ENCODE measurements at regions not wholly inside any gene's neighbourhood (a gene's known extent, or its start where the extent isn't known, plus 50 kb on each side); places are given as distances from the start of the nearest gene placed in this dataset.

DNA sequence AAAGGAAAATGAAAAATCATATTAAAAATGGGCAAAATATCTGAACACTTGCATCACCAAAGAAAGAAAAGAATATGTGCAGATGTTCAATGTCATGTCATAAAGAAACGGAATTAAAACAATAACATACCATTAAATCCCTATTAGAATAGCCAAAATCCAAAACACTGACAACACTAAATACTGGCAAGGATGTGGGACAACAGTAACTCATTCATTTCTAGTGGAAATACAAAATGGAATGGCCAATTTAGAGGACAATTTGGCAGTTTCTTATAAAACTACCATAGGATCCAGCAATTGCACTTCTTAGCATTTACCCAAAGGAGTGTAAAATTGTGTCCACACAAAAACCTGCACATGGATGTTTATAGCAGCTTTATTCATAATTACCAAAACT, 542.5 kb upstream of the UBE2E2 start:
- Mint-ChIP-seq H3K4me3 (no peak overlapping the region), H3K36me3 (no peaks in the 10 kb centered on the region), H3K4me1 (no peaks in the 10 kb centered on the region), H3K27me3 (ENCODE audit: low read depth) (no peaks in the 10 kb centered on the region; the same call in 1 of the 2 replicates), H3K27ac (no peak overlapping the region), H3K9me3 (no peaks in the 10 kb centered on the region)
- TF ChIP-seq ZBTB21 (CRISPR knock-in tag; IDR thresholded peaks at IDR 0.05; ENCODE audit: borderline replicate concordance) (no peak), RELA (CRISPR knock-in tag; IDR thresholded peaks at IDR 0.05; ENCODE audit: borderline replicate concordance) (no peak), ZNF232 (CRISPR knock-in tag; IDR thresholded peaks at IDR 0.05) (no peak), NR3C1 (CRISPR knock-in tag; conservative IDR thresholded peaks at IDR 0.05; ENCODE audit: low read depth) (no peak), NFE2L1 (CRISPR knock-in tag; IDR thresholded peaks at IDR 0.05) (no peak), ETV6 (CRISPR knock-in tag; IDR thresholded peaks at IDR 0.05) (no peak), IRF2 (CRISPR knock-in tag; IDR thresholded peaks at IDR 0.05; ENCODE audit: borderline replicate concordance, low read depth) (no peak)
- TF ChIP-seq, protein P1, sequence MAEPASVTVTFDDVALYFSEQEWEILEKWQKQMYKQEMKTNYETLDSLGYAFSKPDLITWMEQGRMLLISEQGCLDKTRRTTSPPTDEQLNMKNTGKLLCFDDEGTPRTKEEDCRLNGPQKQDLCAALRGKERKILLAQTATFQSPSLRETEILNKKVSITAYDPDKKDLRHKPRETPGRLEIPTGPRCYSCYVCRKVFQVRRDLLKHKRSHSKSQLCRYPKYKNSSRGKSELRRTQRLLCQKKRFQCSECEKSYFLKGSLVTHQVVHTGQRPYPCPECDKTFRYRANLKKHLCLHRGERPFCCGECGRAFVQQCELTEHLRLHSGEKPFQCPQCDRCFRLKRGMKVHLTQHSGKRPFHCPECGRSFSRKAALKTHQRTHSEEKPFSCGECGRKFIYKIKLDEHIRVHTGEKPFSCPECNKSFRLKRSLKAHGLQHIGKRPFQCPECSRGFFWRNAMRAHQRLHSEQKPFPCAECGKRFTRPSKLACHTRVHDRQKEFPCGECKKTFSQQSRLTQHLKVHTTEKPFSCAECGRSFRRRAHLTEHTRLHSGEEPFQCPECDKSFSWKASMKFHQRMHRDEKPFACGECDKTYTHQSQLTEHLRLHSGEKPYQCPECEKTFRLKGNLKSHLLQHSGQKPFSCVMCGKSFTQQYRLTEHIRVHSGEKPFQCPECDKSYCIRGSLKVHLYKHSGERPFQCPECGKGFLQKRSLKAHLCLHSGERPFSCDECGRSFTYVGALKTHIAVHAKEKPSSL (CRISPR knock-in tag; conservative IDR thresholded peaks at IDR 0.05): no peak
- TF ChIP-seq, protein P2, sequence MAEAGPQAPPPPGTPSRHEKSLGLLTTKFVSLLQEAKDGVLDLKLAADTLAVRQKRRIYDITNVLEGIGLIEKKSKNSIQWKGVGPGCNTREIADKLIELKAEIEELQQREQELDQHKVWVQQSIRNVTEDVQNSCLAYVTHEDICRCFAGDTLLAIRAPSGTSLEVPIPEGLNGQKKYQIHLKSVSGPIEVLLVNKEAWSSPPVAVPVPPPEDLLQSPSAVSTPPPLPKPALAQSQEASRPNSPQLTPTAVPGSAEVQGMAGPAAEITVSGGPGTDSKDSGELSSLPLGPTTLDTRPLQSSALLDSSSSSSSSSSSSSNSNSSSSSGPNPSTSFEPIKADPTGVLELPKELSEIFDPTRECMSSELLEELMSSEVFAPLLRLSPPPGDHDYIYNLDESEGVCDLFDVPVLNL (CRISPR knock-in tag; IDR thresholded peaks at IDR 0.05; ENCODE audit: borderline replicate concordance, low read depth): no peak
- TF ChIP-seq, protein P3, sequence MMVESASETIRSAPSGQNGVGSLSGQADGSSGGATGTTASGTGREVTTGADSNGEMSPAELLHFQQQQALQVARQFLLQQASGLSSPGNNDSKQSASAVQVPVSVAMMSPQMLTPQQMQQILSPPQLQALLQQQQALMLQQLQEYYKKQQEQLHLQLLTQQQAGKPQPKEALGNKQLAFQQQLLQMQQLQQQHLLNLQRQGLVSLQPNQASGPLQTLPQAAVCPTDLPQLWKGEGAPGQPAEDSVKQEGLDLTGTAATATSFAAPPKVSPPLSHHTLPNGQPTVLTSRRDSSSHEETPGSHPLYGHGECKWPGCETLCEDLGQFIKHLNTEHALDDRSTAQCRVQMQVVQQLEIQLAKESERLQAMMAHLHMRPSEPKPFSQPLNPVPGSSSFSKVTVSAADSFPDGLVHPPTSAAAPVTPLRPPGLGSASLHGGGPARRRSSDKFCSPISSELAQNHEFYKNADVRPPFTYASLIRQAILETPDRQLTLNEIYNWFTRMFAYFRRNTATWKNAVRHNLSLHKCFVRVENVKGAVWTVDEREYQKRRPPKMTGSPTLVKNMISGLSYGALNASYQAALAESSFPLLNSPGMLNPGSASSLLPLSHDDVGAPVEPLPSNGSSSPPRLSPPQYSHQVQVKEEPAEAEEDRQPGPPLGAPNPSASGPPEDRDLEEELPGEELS (CRISPR knock-in tag; IDR thresholded peaks at IDR 0.05): no peak
- TF ChIP-seq, protein P4, sequence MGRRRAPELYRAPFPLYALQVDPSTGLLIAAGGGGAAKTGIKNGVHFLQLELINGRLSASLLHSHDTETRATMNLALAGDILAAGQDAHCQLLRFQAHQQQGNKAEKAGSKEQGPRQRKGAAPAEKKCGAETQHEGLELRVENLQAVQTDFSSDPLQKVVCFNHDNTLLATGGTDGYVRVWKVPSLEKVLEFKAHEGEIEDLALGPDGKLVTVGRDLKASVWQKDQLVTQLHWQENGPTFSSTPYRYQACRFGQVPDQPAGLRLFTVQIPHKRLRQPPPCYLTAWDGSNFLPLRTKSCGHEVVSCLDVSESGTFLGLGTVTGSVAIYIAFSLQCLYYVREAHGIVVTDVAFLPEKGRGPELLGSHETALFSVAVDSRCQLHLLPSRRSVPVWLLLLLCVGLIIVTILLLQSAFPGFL (CRISPR knock-in tag; IDR thresholded peaks at IDR 0.05; ENCODE audit: borderline replicate concordance): no peak
- TF ChIP-seq, protein P5, sequence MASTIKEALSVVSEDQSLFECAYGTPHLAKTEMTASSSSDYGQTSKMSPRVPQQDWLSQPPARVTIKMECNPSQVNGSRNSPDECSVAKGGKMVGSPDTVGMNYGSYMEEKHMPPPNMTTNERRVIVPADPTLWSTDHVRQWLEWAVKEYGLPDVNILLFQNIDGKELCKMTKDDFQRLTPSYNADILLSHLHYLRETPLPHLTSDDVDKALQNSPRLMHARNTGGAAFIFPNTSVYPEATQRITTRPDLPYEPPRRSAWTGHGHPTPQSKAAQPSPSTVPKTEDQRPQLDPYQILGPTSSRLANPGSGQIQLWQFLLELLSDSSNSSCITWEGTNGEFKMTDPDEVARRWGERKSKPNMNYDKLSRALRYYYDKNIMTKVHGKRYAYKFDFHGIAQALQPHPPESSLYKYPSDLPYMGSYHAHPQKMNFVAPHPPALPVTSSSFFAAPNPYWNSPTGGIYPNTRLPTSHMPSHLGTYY (CRISPR knock-in tag; IDR thresholded peaks at IDR 0.05): no peak
- ChIA-PET CTCF (no interaction called here), POLR2A (no interaction called here)
- ATAC-seq (no peak), DNase-seq (ENCODE audit: low spot score) (no peak)

DNA sequence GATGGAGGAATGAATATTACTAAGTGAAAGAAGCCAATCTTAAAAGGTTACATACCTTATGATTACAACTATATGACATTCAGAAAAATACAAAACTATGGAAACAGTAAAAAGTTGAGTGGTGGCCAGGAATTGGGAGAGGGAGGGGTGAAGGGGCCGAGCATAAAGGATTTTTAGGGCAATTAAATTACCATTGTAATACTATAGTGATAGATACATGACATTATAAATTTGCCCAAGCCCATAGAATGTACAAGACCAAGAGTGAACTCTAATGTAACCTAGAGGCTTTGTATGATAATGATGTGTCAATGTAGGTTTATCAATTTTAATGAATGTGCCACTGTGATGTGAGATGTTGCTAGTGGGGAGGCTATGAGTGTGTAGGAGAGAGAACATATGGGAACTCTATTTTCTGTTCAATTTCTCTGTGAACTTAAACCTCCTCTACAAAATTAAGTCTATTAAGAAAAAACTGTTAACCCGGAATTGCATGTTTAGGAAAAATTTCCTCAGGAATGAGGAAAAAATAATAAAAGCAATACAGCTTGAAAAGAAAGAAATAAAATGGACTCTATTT, 541.9 kb upstream of the UBE2E2 start:
- POLR2A ChIA-PET: no interaction called here
- CTCF ChIA-PET: no interaction called here
- no peaks in the 10 kb centered on the region for H3K36me3 Mint-ChIP-seq
- no peaks in the 10 kb centered on the region for H3K4me1 Mint-ChIP-seq
- DNase-seq (ENCODE audit: low spot score) (no peak), ATAC-seq (no peak)
- no peaks in the 10 kb centered on the region; the same call in 1 of the 2 replicates for H3K27me3 Mint-ChIP-seq (ENCODE audit: low read depth)
- no peaks in the 10 kb centered on the region for H3K9me3 Mint-ChIP-seq
- no peak overlapping the region for H3K27ac Mint-ChIP-seq
- H3K4me3 Mint-ChIP-seq: no peak overlapping the region
- TF ChIP-seq, protein P6, sequence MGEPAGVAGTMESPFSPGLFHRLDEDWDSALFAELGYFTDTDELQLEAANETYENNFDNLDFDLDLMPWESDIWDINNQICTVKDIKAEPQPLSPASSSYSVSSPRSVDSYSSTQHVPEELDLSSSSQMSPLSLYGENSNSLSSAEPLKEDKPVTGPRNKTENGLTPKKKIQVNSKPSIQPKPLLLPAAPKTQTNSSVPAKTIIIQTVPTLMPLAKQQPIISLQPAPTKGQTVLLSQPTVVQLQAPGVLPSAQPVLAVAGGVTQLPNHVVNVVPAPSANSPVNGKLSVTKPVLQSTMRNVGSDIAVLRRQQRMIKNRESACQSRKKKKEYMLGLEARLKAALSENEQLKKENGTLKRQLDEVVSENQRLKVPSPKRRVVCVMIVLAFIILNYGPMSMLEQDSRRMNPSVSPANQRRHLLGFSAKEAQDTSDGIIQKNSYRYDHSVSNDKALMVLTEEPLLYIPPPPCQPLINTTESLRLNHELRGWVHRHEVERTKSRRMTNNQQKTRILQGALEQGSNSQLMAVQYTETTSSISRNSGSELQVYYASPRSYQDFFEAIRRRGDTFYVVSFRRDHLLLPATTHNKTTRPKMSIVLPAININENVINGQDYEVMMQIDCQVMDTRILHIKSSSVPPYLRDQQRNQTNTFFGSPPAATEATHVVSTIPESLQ (CRISPR knock-in tag; IDR thresholded peaks at IDR 0.05): no peak
- TF ChIP-seq IRF2 (CRISPR knock-in tag; IDR thresholded peaks at IDR 0.05; ENCODE audit: borderline replicate concordance, low read depth): no peak
- TF ChIP-seq JUN (CRISPR knock-in tag; IDR thresholded peaks at IDR 0.05): no peak
- no peak for TF ChIP-seq ELF4 (CRISPR knock-in tag; IDR thresholded peaks at IDR 0.05; ENCODE audit: low read depth)
- TF ChIP-seq GABPB1 (CRISPR knock-in tag; IDR thresholded peaks at IDR 0.05): no peak
- TF ChIP-seq, protein P4 (CRISPR knock-in tag; IDR thresholded peaks at IDR 0.05; ENCODE audit: borderline replicate concordance): no peak
- no peak for TF ChIP-seq KAT7 (CRISPR knock-in tag; IDR thresholded peaks at IDR 0.05; ENCODE audit: borderline replicate concordance)
- TF ChIP-seq, protein P7, sequence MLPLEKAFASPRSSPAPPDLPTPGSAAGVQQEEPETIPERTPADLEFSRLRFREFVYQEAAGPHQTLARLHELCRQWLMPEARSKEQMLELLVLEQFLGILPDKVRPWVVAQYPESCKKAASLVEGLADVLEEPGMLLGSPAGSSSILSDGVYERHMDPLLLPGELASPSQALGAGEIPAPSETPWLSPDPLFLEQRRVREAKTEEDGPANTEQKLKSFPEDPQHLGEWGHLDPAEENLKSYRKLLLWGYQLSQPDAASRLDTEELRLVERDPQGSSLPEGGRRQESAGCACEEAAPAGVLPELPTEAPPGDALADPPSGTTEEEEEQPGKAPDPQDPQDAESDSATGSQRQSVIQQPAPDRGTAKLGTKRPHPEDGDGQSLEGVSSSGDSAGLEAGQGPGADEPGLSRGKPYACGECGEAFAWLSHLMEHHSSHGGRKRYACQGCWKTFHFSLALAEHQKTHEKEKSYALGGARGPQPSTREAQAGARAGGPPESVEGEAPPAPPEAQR (CRISPR knock-in tag; IDR thresholded peaks at IDR 0.05): no peak
- TF ChIP-seq, protein P8, sequence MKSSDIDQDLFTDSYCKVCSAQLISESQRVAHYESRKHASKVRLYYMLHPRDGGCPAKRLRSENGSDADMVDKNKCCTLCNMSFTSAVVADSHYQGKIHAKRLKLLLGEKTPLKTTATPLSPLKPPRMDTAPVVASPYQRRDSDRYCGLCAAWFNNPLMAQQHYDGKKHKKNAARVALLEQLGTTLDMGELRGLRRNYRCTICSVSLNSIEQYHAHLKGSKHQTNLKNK (CRISPR knock-in tag; IDR thresholded peaks at IDR 0.05): no peak
- TF ChIP-seq TEAD4 (CRISPR knock-in tag; IDR thresholded peaks at IDR 0.05): no peak
- TF ChIP-seq ZNF232 (CRISPR knock-in tag; IDR thresholded peaks at IDR 0.05): no peak
- no peak for TF ChIP-seq GRHL2 (CRISPR knock-in tag; IDR thresholded peaks at IDR 0.05; ENCODE audit: insufficient replicate concordance, severe bottlenecking)

Data from WTC11 (cell line).